Mesenchymal stem cell (in vitro differentiated cells and primary cell): ENCODE measurements at regions not wholly inside any gene's neighbourhood (a gene's known extent, or its start where the extent isn't known, plus 50 kb on each side); places are given as distances from the start of the nearest gene placed in this dataset.

Experiments
- DNase-seq: peaks from one replicate; pipeline ENCODE4 v3.0.0-alpha.2; 2013
- H2AFZ ChIP-seq: one replicate; pipeline ENCODE4 v1.6.1; 2013; ENCODE audit warnings: low read depth, mild to moderate bottlenecking, control low read depth, inconsistent platforms, low read length, moderate library complexity
- H2AK5ac ChIP-seq: 2 replicates; pipeline ENCODE4 v1.6.1; 2013; ENCODE audit warnings: low read length, moderate library complexity, mild to moderate bottlenecking, inconsistent platforms; ENCODE audit not compliant: severe bottlenecking
- H2BK120ac ChIP-seq: one replicate; pipeline ENCODE4 v1.6.1; 2013; ENCODE audit warnings: low read depth, mild to moderate bottlenecking, inconsistent platforms, low read length, moderate library complexity
- H2BK12ac ChIP-seq, 2 experiments: one replicate each; pipeline ENCODE4 v1.6.1; 2013; ENCODE audit warnings: inconsistent platforms in 2 of 2, low read length in 2 of 2, mild to moderate bottlenecking in 2 of 2, moderate library complexity in 2 of 2, control low read depth in 1 of 2
- H2BK15ac ChIP-seq: one replicate; pipeline ENCODE4 v1.6.1; 2013; ENCODE audit warnings: mild to moderate bottlenecking, low read depth, inconsistent platforms; ENCODE audit not compliant: poor library complexity, severe bottlenecking
- H2BK5ac ChIP-seq: 2 replicates; pipeline ENCODE4 v1.6.1; 2013; ENCODE audit warnings: low read depth, mild to moderate bottlenecking, low read length, control low read depth, inconsistent platforms; ENCODE audit not compliant: poor library complexity, severe bottlenecking
- H3K14ac ChIP-seq, 2 experiments: one replicate each; pipeline ENCODE4 v1.6.1; 2013; ENCODE audit warnings: inconsistent platforms in 2 of 2, low read length in 2 of 2, control low read depth in 1 of 2, mild to moderate bottlenecking in 1 of 2, moderate library complexity in 1 of 2
- H3K18ac ChIP-seq, 2 experiments: one replicate each; pipeline ENCODE4 v1.6.1; 2013; ENCODE audit warnings: inconsistent platforms in 2 of 2, low read length in 2 of 2, control low read depth in 1 of 2, low read depth in 1 of 2, mild to moderate bottlenecking in 1 of 2
- H3K23ac ChIP-seq, 2 experiments: one replicate each; pipeline ENCODE4 v1.6.1; 2013; ENCODE audit warnings: inconsistent platforms in 2 of 2, low read length in 2 of 2, mild to moderate bottlenecking in 2 of 2, moderate library complexity in 2 of 2, control low read depth in 1 of 2
- H3K27ac ChIP-seq: 2 replicates; pipeline ENCODE4 v1.5.1; 2013; ENCODE audit warnings: mild to moderate bottlenecking, moderate library complexity, low read length, control low read depth, inconsistent platforms; ENCODE audit not compliant: poor library complexity, severe bottlenecking
- H3K27me3 ChIP-seq, 2 experiments: 2 replicates each; pipeline versions ENCODE4 v1.6.1 to v1.7.0; 2013; ENCODE audit warnings: low read length in 2 of 2, mild to moderate bottlenecking in 2 of 2, moderate library complexity in 2 of 2, control low read depth in 1 of 2, inconsistent platforms in 1 of 2; ENCODE audit not compliant: control insufficient read depth in 1 of 2, insufficient read depth in 1 of 2
- H3K36me3 ChIP-seq, 2 experiments: 2 replicates each; pipeline versions ENCODE4 v1.6.1 to v1.7.0; 2013; ENCODE audit warnings: low read length in 2 of 2, control low read depth in 1 of 2, inconsistent platforms in 1 of 2, low read depth in 1 of 2, mild to moderate bottlenecking in 1 of 2; ENCODE audit not compliant: insufficient read depth in 2 of 2, control insufficient read depth in 1 of 2
- H3K4ac ChIP-seq, 2 experiments: one replicate each; pipeline ENCODE4 v1.6.1; 2013; ENCODE audit warnings: inconsistent platforms in 2 of 2, low read length in 2 of 2, mild to moderate bottlenecking in 2 of 2, moderate library complexity in 2 of 2, control low read depth in 1 of 2, low read depth in 1 of 2
- H3K4me1 ChIP-seq: 2 replicates; pipeline ENCODE4 v1.6.1; 2013; ENCODE audit warnings: low read depth, low read length, control low read depth; ENCODE audit not compliant: control insufficient read depth, insufficient read depth
- H3K4me2 ChIP-seq: 2 replicates; pipeline ENCODE4 v1.6.1; 2013; ENCODE audit warnings: low read length, mild to moderate bottlenecking, inconsistent platforms; ENCODE audit not compliant: poor library complexity, severe bottlenecking
- H3K4me3 ChIP-seq, 2 experiments: 2 replicates each; pipeline versions ENCODE4 v1.5.1 to v1.7.0; 2013; ENCODE audit warnings: low read length in 2 of 2, mild to moderate bottlenecking in 2 of 2, control low read depth in 1 of 2, low read depth in 1 of 2; ENCODE audit not compliant: insufficient read depth in 1 of 2
- H3K79me1 ChIP-seq: replicated peaks from 2 replicates; pipeline ENCODE4 v1.6.1; 2013; ENCODE audit warnings: mild to moderate bottlenecking, control low read depth, low read length, inconsistent platforms; ENCODE audit not compliant: poor library complexity, severe bottlenecking
- H3K9ac ChIP-seq: 2 replicates; pipeline ENCODE4 v1.7.0; 2013; ENCODE audit warnings: mild to moderate bottlenecking, low read length, moderate library complexity
- H3K9me3 ChIP-seq: 2 replicates; pipeline ENCODE4 v1.7.0; 2013; ENCODE audit warnings: mild to moderate bottlenecking, low read length; ENCODE audit not compliant: control insufficient read depth
- H4K8ac ChIP-seq: one replicate; pipeline ENCODE4 v1.6.1; 2013; ENCODE audit warnings: inconsistent platforms, mild to moderate bottlenecking, low read length, moderate library complexity
- H4K91ac ChIP-seq: one replicate; pipeline ENCODE4 v1.6.1; 2013; ENCODE audit warnings: mild to moderate bottlenecking, low read length, inconsistent platforms
- WGBS: methylation state at CpG from one replicate; pipeline ENCODE4 v1.1.7; 2013; ENCODE audit warnings: mixed read lengths; 5-methylcytosine and 5-hydroxymethylcytosine counted together

DNA sequence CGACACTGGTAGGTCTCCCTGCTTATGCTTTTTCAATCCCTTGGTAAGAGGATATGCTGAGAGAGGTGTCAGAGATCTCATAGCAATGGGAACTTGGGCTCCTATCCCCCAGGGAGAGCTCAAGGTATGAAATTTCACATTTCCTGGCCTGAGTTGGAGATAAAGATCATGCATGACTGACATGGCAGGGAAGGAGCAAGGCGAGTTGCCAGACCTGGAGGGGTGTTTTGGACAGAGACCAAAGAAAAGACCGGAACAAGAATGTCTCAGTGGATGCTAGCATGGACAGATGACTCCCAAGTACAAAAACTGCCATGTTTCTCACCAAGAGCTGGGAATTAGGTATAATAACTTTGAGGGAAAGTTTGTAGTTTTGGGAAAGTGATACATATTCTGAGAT lies 334.1 kb upstream of the B3GALT2 start:
- Histone ChIP-seq H3K23ac (no peak overlapping the region), H2BK5ac (no peak overlapping the region), H3K27me3 (no peaks in the 10 kb centered on the region), H2AK5ac (no peak overlapping the region), H3K14ac (no peak overlapping the region), H3K9ac (no peak overlapping the region), H2BK12ac (no peak overlapping the region), H3K27ac (no peak overlapping the region), H3K9me3 (no peaks in the 10 kb centered on the region), H2AFZ (no peak overlapping the region), H4K8ac (no peak overlapping the region), H3K79me1 (no peaks in the 10 kb centered on the region), H3K4me1 (no peaks in the 10 kb centered on the region), H3K4me3 (no peak overlapping the region), H3K4ac (no peak overlapping the region), H2BK120ac (no peak overlapping the region), H3K18ac (no peak overlapping the region), H3K36me3 (no peaks in the 10 kb centered on the region), H2BK15ac (no peak overlapping the region), H3K4me2 (no peak overlapping the region), H4K91ac (no peak overlapping the region)
- WGBS: 80% methylated on average over 3 of the region's 3 CpGs
- DNase-seq: no peak

GRCh38 chr1:193519922-193520321 lies 333.5 kb upstream of the B3GALT2 start:
- no peak overlapping the region for H3K4me3 ChIP-seq
- H3K36me3 ChIP-seq: no peaks in the 10 kb centered on the region
- H3K79me1 ChIP-seq: no peaks in the 10 kb centered on the region
- DNase-seq: no peak
- H2BK15ac ChIP-seq: no peak overlapping the region
- no peaks in the 10 kb centered on the region for H3K4me1 ChIP-seq
- no peak overlapping the region for H3K23ac ChIP-seq
- no peak overlapping the region for H3K14ac ChIP-seq
- WGBS: 85% methylated on average over 5 of the region's 5 CpGs
- H3K27me3 ChIP-seq: no peaks in the 10 kb centered on the region
- no peaks in the 10 kb centered on the region for H3K9me3 ChIP-seq
- no peak overlapping the region for H4K8ac ChIP-seq
- no peak overlapping the region for H2BK120ac ChIP-seq
- no peak overlapping the region for H3K4me2 ChIP-seq
- no peak overlapping the region for H4K91ac ChIP-seq
- no peak overlapping the region for H3K18ac ChIP-seq
- H2AK5ac ChIP-seq: no peak overlapping the region
- H3K9ac ChIP-seq: no peak overlapping the region
- H2BK12ac ChIP-seq: no peak overlapping the region
- no peak overlapping the region for H2BK5ac ChIP-seq
- no peak overlapping the region for H3K4ac ChIP-seq
- H3K27ac ChIP-seq: no peak overlapping the region
- no peak overlapping the region for H2AFZ ChIP-seq

DNA sequence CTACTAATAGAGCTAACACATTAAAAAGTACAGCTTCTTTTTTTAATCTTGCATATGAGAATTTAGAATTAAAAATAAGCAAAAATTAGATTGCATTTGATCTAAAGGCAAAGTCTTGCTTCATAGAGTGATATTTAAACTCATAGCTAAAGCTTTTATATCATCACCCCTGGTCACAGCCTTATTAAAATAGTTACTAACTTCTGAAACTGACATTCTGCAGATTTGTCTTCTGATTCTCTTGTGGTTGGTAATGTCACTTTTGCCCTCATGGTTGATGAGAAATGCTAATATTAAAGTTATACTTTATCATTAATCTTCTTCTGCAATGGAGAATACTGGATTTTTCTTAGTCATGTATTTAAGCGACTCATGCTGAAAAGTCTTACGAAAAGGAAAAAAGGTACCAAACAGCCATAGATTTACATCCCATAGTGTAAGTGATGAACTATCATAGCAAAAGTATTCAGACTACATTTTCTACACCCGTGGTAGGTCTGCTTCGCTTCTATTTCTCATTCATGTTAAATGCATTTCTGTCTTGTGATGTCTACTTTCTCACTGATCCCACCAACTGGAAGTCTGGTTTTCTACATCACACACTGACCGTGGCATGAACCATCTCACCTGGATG lies 330.5 kb upstream of the B3GALT2 start:
- Histone ChIP-seq H3K4ac (no peak overlapping the region), H3K9ac (no peak overlapping the region), H3K27me3 (no peaks in the 10 kb centered on the region), H3K18ac (no peak overlapping the region), H2BK12ac (no peak overlapping the region), H3K23ac (no peak overlapping the region), H3K4me1 (no peaks in the 10 kb centered on the region), H3K36me3 (no peaks in the 10 kb centered on the region), H2BK120ac (no peak overlapping the region), H2AK5ac (no peak overlapping the region), H3K4me3 (no peak overlapping the region), H4K91ac (no peak overlapping the region), H3K14ac (no peak overlapping the region), H3K79me1 (no peaks in the 10 kb centered on the region), H2AFZ (no peak overlapping the region), H2BK5ac (no peak overlapping the region), H2BK15ac (no peak overlapping the region), H4K8ac (no peak overlapping the region), H3K27ac (no peak overlapping the region), H3K9me3 (peaks cover 3% of the 10 kb centered on the region), H3K4me2 (no peak overlapping the region)
- WGBS: 97% methylated on average over 5 of the region's 5 CpGs
- no peak for DNase-seq

GRCh38 chr1:193514397-193514796 lies 328.0 kb upstream of the B3GALT2 start:
- H3K27me3 ChIP-seq: no peaks in the 10 kb centered on the region
- no peak overlapping the region for H3K14ac ChIP-seq
- no peak overlapping the region for H3K9ac ChIP-seq
- no peak overlapping the region for H3K4ac ChIP-seq
- no peaks in the 10 kb centered on the region for H3K36me3 ChIP-seq
- H4K8ac ChIP-seq: no peak overlapping the region
- no peaks in the 10 kb centered on the region for H3K4me1 ChIP-seq
- H2BK12ac ChIP-seq: no peak overlapping the region
- no peak overlapping the region for H2BK120ac ChIP-seq
- H3K4me2 ChIP-seq: no peak overlapping the region
- no peak overlapping the region for H2BK15ac ChIP-seq
- no peak overlapping the region for H3K23ac ChIP-seq
- 100% methylated on average over 1 of the region's 4 CpGs for WGBS
- H2AK5ac ChIP-seq: no peak overlapping the region
- H2AFZ ChIP-seq: no peak overlapping the region
- H3K4me3 ChIP-seq: no peak overlapping the region
- H3K79me1 ChIP-seq: no peaks in the 10 kb centered on the region
- DNase-seq: no peak
- no peak overlapping the region for H4K91ac ChIP-seq
- H3K9me3 ChIP-seq: peaks cover 3% of the 10 kb centered on the region
- no peak overlapping the region for H3K18ac ChIP-seq
- no peak overlapping the region for H2BK5ac ChIP-seq
- no peak overlapping the region for H3K27ac ChIP-seq
